Endodermal cell (in vitro differentiated cells): ENCODE measurements at regions not wholly inside any gene's neighbourhood (a gene's known extent, or its start where the extent isn't known, plus 50 kb on each side); places are given as distances from the start of the nearest gene placed in this dataset.

Experiments used
- DNase-seq: peaks from one replicate; pipeline ENCODE4 v3.0.0-alpha.2; 2017
- H3K27ac ChIP-seq: 2 replicates; pipeline ENCODE4 v1.5.1; 2013; ENCODE audit warnings: mild to moderate bottlenecking, low read depth, low read length, moderate library complexity
- H3K27me3 ChIP-seq: 2 replicates; pipeline ENCODE4 v1.6.1; 2013; ENCODE audit warnings: mild to moderate bottlenecking, low read length, moderate library complexity; ENCODE audit not compliant: insufficient read depth, control insufficient read depth, poor library complexity, severe bottlenecking
- H3K36me3 ChIP-seq: 2 replicates; pipeline ENCODE4 v1.7.0; 2013; ENCODE audit warnings: mild to moderate bottlenecking, low read length, moderate library complexity; ENCODE audit not compliant: control insufficient read depth, insufficient read depth
- H3K4me1 ChIP-seq: one replicate; pipeline ENCODE4 v1.7.0; 2013; ENCODE audit warnings: low read length; ENCODE audit not compliant: control insufficient read depth, insufficient read depth
- H3K4me3 ChIP-seq: 2 replicates; pipeline ENCODE4 v1.5.1; 2013; ENCODE audit warnings: mild to moderate bottlenecking, low read length, moderate library complexity
- H3K9ac ChIP-seq: 2 replicates; pipeline ENCODE4 v1.6.1; 2013; ENCODE audit warnings: mild to moderate bottlenecking, low read length, moderate library complexity; ENCODE audit not compliant: poor library complexity, severe bottlenecking; ENCODE audit errors: extremely low read depth
- H3K9me3 ChIP-seq: 2 replicates; pipeline ENCODE4 v1.6.1; 2013; ENCODE audit warnings: mild to moderate bottlenecking, low read length, moderate library complexity; ENCODE audit not compliant: control insufficient read depth
- H3K27ac Mint-ChIP-seq: 2 replicates; pipeline ENCODE4 v1.8.0; 2020; ENCODE audit warnings: mixed read lengths
- H3K27me3 Mint-ChIP-seq: 2 replicates; pipeline ENCODE4 v1.8.0; 2021; ENCODE audit warnings: mild to moderate bottlenecking, mixed read lengths; ENCODE audit not compliant: insufficient read depth
- H3K36me3 Mint-ChIP-seq: 2 replicates; pipeline ENCODE4 v1.8.0; 2020; ENCODE audit warnings: low read depth, mixed read lengths
- H3K4me1 Mint-ChIP-seq: 2 replicates; pipeline ENCODE4 v1.8.0; 2020; ENCODE audit warnings: mixed read lengths
- H3K4me3 Mint-ChIP-seq: 2 replicates; pipeline ENCODE4 v1.8.0; 2020; ENCODE audit warnings: mild to moderate bottlenecking, moderate library complexity, mixed read lengths
- H3K9me3 Mint-ChIP-seq: 2 replicates; pipeline ENCODE4 v1.8.0; 2020; ENCODE audit warnings: mild to moderate bottlenecking, mixed read lengths
- WGBS, 2 experiments: methylation state at CpG; one replicate each; pipeline versions ENCODE4 v1.1.5 to v1.1.7; 2013; ENCODE audit warnings: missing lambda C conversion rate in 2 of 2, mixed read lengths in 1 of 2; ENCODE audit not compliant: insufficient coverage in 1 of 2, insufficient read length in 1 of 2; 5-methylcytosine and 5-hydroxymethylcytosine counted together
- TF ChIP-seq, protein P1 (sequence below): fragments of 200-600 bp; sonication (generic); conservative IDR thresholded peaks from 2 replicates; pipeline ENCODE4 v1.5.0; 2021; ENCODE audit warnings: antibody characterized with exemption, mild to moderate bottlenecking

DNA sequence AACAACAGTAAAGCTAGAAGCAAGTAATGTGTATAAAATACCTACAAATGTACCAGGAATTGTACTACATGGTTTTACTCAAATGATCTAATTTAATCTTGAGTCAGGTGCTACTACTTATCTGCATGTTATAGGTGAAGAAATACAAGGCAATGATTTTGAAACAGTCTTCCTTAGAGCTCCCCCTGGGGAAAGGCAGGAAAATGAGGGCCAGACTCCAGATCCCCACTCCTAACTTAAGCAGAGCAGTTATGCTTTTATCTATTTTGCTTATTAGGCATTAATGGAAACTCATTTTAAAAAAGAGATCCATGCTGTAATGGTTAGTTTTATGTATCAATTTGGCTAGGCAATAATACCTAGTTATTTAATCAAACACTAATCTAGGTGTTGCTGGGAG lies 109.3 kb upstream of the CPSF6 start:
- Mint-ChIP-seq H3K4me3 (no peak overlapping the region), H3K4me1 (peaks cover 15% of the 10 kb centered on the region), H3K36me3 (no peaks in the 10 kb centered on the region), H3K27ac (no peak overlapping the region), H3K27me3 (no peaks in the 10 kb centered on the region), H3K9me3 (peaks cover 2% of the 10 kb centered on the region)
- no peaks in the 10 kb centered on the region for H3K27me3 ChIP-seq
- peaks cover 3% of the 10 kb centered on the region for H3K4me1 ChIP-seq
- TF ChIP-seq, protein P1, sequence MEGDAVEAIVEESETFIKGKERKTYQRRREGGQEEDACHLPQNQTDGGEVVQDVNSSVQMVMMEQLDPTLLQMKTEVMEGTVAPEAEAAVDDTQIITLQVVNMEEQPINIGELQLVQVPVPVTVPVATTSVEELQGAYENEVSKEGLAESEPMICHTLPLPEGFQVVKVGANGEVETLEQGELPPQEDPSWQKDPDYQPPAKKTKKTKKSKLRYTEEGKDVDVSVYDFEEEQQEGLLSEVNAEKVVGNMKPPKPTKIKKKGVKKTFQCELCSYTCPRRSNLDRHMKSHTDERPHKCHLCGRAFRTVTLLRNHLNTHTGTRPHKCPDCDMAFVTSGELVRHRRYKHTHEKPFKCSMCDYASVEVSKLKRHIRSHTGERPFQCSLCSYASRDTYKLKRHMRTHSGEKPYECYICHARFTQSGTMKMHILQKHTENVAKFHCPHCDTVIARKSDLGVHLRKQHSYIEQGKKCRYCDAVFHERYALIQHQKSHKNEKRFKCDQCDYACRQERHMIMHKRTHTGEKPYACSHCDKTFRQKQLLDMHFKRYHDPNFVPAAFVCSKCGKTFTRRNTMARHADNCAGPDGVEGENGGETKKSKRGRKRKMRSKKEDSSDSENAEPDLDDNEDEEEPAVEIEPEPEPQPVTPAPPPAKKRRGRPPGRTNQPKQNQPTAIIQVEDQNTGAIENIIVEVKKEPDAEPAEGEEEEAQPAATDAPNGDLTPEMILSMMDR, result no peak
- H3K36me3 ChIP-seq, result no peaks in the 10 kb centered on the region
- no peak overlapping the region for H3K27ac ChIP-seq
- no peak for DNase-seq
- no peak overlapping the region for H3K4me3 ChIP-seq
- H3K9ac ChIP-seq, result no peak overlapping the region
- H3K9me3 ChIP-seq, result no peaks in the 10 kb centered on the region

DNA sequence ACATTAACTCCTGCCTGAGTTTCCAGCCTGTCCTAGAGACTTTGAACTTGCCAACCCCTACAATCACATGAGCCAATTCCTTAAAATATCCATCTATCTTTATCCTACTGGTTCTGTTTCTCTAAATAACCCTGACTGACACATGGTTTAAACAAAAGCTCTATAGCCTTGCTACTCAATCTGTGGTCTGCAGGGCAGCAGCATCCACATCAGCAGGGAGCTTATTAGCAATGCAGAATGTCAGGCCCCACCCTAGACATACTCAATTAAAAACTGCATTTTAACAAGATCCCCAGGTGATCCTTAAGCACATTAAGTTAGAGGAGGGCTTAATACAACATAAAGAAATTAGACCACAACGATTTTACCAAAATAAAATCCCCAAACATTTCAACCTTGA lies 108.3 kb upstream of the CPSF6 start:
- H3K36me3 ChIP-seq, result no peaks in the 10 kb centered on the region
- DNase-seq, result no peak
- no peaks in the 10 kb centered on the region for H3K27me3 ChIP-seq
- TF ChIP-seq, protein P1, result no peak
- no peak overlapping the region for H3K27ac ChIP-seq
- Mint-ChIP-seq H3K36me3 (no peaks in the 10 kb centered on the region), H3K27ac (no peak overlapping the region), H3K27me3 (no peaks in the 10 kb centered on the region), H3K9me3 (peaks cover 2% of the 10 kb centered on the region), H3K4me3 (no peak overlapping the region), H3K4me1 (peaks cover 9% of the 10 kb centered on the region)
- WGBS, 2 experiments, result 48% methylated on average over 1 of the region's 1 CpG; no CpG with 5 or more reads in 1 of the 2 experiments
- H3K4me3 ChIP-seq, result no peak overlapping the region
- H3K9ac ChIP-seq, result no peak overlapping the region
- H3K9me3 ChIP-seq, result peaks cover 3% of the 10 kb centered on the region
- H3K4me1 ChIP-seq, result peaks cover 3% of the 10 kb centered on the region

DNA sequence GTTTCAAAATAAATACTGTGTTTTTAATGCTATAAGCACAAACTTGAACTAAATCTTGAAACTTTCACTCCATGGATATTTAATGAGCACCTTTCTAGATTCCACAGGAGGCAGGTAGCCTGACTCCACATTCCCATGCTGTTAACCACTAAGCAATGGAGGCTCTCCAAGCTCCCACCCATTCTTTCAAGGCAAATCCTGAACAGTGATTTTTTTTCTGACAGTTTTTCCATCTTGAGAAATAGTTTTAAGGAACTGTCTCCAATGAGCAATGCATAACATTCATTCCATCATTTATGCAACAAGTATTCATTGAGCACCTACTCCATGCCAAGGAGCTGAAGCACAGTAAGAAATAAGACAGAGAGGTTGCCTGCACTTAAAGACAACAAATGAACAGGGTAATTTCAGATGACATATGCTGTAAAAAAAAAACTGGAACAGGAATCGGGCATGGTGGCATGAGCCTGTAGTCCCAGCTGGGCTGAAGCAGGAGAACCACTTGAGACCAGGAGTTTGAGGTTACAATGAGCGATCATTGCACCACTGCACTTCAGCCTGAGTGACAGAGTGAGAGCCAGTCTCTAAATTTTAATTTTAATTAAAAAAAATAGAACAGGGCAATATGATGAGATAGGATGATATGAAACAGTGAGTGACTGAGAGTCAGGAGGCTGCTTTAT lies 102.3 kb upstream of the CPSF6 start:
- Histone ChIP-seq H3K27ac (no peak overlapping the region), H3K36me3 (no peaks in the 10 kb centered on the region), H3K9ac (no peak overlapping the region), H3K9me3 (peaks cover 46% of the 10 kb centered on the region), H3K4me1 (no peaks in the 10 kb centered on the region), H3K27me3 (no peaks in the 10 kb centered on the region), H3K4me3 (no peak overlapping the region)
- H3K4me3 Mint-ChIP-seq, result no peak overlapping the region
- no peaks in the 10 kb centered on the region for H3K4me1 Mint-ChIP-seq
- H3K9me3 Mint-ChIP-seq, result peaks cover 50% of the 10 kb centered on the region
- 97 to 100% methylated on average over 1 to 2 of the region's 2 CpGs for WGBS, 2 experiments
- no peaks in the 10 kb centered on the region for H3K27me3 Mint-ChIP-seq
- no peak for DNase-seq
- H3K36me3 Mint-ChIP-seq, result no peaks in the 10 kb centered on the region
- TF ChIP-seq, protein P1, result no peak
- H3K27ac Mint-ChIP-seq, result no peak overlapping the region
